ENCODE measurements at regions not wholly inside any gene's neighbourhood (a gene's known extent, or its start where the extent isn't known, plus 50 kb on each side); places are given as distances from the start of the nearest gene placed in this dataset.

DNA sequence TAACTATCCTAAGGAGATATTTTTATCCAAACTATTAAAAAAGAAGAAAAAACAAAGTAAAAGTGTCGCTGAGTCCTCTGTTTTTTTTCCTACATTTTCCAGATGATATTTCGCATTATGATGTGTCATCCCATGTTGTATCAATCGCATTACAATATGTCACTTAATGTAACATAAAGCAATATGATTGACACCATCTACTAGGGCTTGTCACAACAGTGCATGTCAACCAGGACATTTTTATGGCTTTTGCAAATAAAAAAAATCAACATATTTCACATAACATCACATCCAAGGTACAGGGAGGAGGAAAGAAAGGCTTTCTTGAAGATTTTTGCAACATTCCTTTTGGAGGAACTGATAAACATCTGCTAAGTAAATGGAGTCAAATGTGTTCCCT, 308.9 kb downstream of the ETAA1 start:
- in situ Hi-C loops (cut with HindIII; ENCODE audit: extremely low pct_ligation_motif_present, low pct_unique_long_range_greater_than_20kb), result no loop called here
- H3K36me3 ChIP-seq (replicated peaks in 1 of 2; ENCODE audit: control insufficient read depth in 1 of 2, insufficient read depth in 2 of 2, low read length in 2 of 2), result no peaks in the 10 kb centered on the region
- ChIA-PET POLR2A (no interaction called here), CTCF (ENCODE audit: low intra/inter-chr PET ratio, low total read pairs) (no interaction called here)
- no peaks in the 10 kb centered on the region for H3K9me3 ChIP-seq (ENCODE audit: low read length)
- BruUV-seq (replicated peaks), result no TSS peak
- H3K4me3 ChIP-seq (replicated peaks in 1 of 3; ENCODE audit: insufficient read depth in 1 of 3, low read depth in 2 of 3, low read length in 3 of 3), result no peak overlapping the region
- WGBS (ENCODE audit: low lambda C conversion rate), result 19% methylated on average over 3 of the region's 3 CpGs
- H3K27me3 ChIP-seq (ENCODE audit: control insufficient read depth in 1 of 2, insufficient read depth in 2 of 2, low read length in 2 of 2), result no peaks in the 10 kb centered on the region
- no peak for TF ChIP-seq ZNF253 (CRISPR knock-in tag; IDR thresholded peaks at IDR 0.05; ENCODE audit: borderline replicate concordance)
- TF ChIP-seq ZKSCAN1 (IDR thresholded peaks at IDR 0.05; ENCODE audit: low read length), result no peak
- TF ChIP-seq ZNF724P (CRISPR knock-in tag; IDR thresholded peaks at IDR 0.05; ENCODE audit: borderline replicate concordance), result no peak
- TF ChIP-seq ZNF264 (CRISPR knock-in tag; IDR thresholded peaks at IDR 0.05), result no peak
- DNase-seq (ENCODE audit: low spot score), result no peak
- H3K9ac ChIP-seq (ENCODE audit: insufficient read depth, low read depth, low read length), result no peak overlapping the region
- H3K4me2 ChIP-seq (ENCODE audit: low read depth, low read length), result no peak overlapping the region
- no peaks in the 10 kb centered on the region for H3K79me2 ChIP-seq (ENCODE audit: insufficient read depth, low read length)
- FAIRE-seq, result no peak
- no peak overlapping the region for H2AFZ ChIP-seq (ENCODE audit: low read length)
- intact Hi-C loops (cut with micrococcal nuclease; ENCODE audit: unreplicated experiment), result no loop called here
- H3K4me1 ChIP-seq (ENCODE audit: insufficient read depth, low read length), result no peaks in the 10 kb centered on the region
- ATAC-seq, result no peak
- no peak overlapping the region for H3K27ac ChIP-seq (ENCODE audit: extremely low read length, insufficient read depth, low read length)
- H4K20me1 ChIP-seq (ENCODE audit: insufficient read depth, low read length), result no peaks in the 10 kb centered on the region

DNA sequence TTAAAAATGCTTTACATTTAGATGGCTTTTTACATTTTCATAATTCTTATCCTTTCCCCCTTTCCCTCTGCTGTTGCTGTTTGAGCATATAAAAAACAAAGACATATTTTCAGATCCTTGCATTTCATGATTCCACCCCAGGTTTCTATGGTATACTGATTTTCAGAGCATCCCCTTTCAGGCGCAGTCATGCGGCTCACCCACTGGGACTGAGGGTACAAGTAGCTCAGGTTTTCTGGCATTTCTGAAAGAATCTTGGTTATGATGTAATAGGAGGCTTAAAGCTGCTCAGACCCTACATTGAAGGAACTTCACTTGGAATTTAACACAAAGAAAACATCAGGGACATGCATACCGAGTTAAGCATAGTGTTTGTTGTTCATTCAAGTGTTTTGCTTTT, 310.8 kb downstream of the ETAA1 start:
- FAIRE-seq (no peak), ATAC-seq (no peak)
- intact Hi-C loops (cut with micrococcal nuclease; ENCODE audit: unreplicated experiment), result no loop called here

More for the DNA sequence above, 310.8 kb downstream of the ETAA1 start:
- Histone ChIP-seq H3K27me3 (ENCODE audit: control insufficient read depth in 1 of 2, insufficient read depth in 2 of 2, low read length in 2 of 2) (no peaks in the 10 kb centered on the region), H3K4me2 (ENCODE audit: low read depth, low read length) (no peak overlapping the region), H3K9ac (ENCODE audit: insufficient read depth, low read depth, low read length) (no peak overlapping the region), H3K27ac (ENCODE audit: extremely low read length, insufficient read depth, low read length) (no peak overlapping the region), H3K36me3 (replicated peaks in 1 of 2; ENCODE audit: control insufficient read depth in 1 of 2, insufficient read depth in 2 of 2, low read length in 2 of 2) (no peaks in the 10 kb centered on the region), H3K4me1 (ENCODE audit: insufficient read depth, low read length) (no peaks in the 10 kb centered on the region), H3K79me2 (ENCODE audit: insufficient read depth, low read length) (no peaks in the 10 kb centered on the region), H2AFZ (ENCODE audit: low read length) (no peak overlapping the region), H3K4me3 (replicated peaks in 1 of 3; ENCODE audit: insufficient read depth in 1 of 3, low read depth in 2 of 3, low read length in 3 of 3) (no peak overlapping the region), H4K20me1 (ENCODE audit: insufficient read depth, low read length) (no peaks in the 10 kb centered on the region), H3K9me3 (ENCODE audit: low read length) (no peaks in the 10 kb centered on the region)
- in situ Hi-C loops (cut with HindIII; ENCODE audit: extremely low pct_ligation_motif_present, low pct_unique_long_range_greater_than_20kb), result no loop called here
- 58% methylated on average over 3 of the region's 3 CpGs for WGBS (ENCODE audit: low lambda C conversion rate)
- BruUV-seq (replicated peaks), result no TSS peak
- no peak for DNase-seq (ENCODE audit: low spot score)
- TF ChIP-seq TBL1XR1 (IDR thresholded peaks at IDR 0.05; ENCODE audit: borderline replicate concordance, low read length, partially characterized antibody), result no peak
- no peak for TF ChIP-seq ADNP (CRISPR knock-in tag; IDR thresholded peaks at IDR 0.05)
- no peak for TF ChIP-seq PAF1 (CRISPR knock-in tag; IDR thresholded peaks at IDR 0.05)
- TF ChIP-seq, protein P1, sequence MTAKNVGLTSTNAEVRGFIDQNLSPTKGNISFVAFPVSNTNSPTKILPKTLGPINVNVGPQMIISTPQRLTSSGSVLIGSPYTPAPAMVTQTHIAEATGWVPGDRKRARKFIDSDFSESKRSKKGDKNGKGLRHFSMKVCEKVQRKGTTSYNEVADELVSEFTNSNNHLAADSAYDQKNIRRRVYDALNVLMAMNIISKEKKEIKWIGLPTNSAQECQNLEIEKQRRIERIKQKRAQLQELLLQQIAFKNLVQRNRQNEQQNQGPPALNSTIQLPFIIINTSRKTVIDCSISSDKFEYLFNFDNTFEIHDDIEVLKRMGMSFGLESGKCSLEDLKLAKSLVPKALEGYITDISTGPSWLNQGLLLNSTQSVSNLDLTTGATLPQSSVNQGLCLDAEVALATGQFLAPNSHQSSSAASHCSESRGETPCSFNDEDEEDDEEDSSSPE (CRISPR knock-in tag; IDR thresholded peaks at IDR 0.05), result no peak
- TF ChIP-seq NFKBIZ (CRISPR knock-in tag; IDR thresholded peaks at IDR 0.05), result no peak
- no peak for TF ChIP-seq FOXO1 (CRISPR knock-in tag; IDR thresholded peaks at IDR 0.05)
- TF ChIP-seq HMGA1 (CRISPR knock-in tag; conservative IDR thresholded peaks at IDR 0.05), result no peak
- ChIA-PET POLR2A (no interaction called here), CTCF (ENCODE audit: low intra/inter-chr PET ratio, low total read pairs) (no interaction called here)
